HCT116 (cell line): ENCODE measurements at regions not wholly inside any gene's neighbourhood (a gene's known extent, or its start where the extent isn't known, plus 50 kb on each side); places are given as distances from the start of the nearest gene placed in this dataset.

Experiments used
- ATAC-seq: fragments of 200-7000 bp; cut with Tn5 transposase; 2 replicates; pipeline ENCODE4 v1.9.1; 2020; ENCODE audit warnings: mild to moderate bottlenecking, moderate library complexity
- BruUV-seq: library from RNA; stranded (reverse); fragments of 400-500 nt; replicated peaks from 2 replicates; lab custom pipeline; 2021; lab: Mats Ljungman, UMichigan
- CTCF ChIA-PET: fragments of 300-600 bp; sonication (Branson Sonifier 250); formaldehyde crosslinking; loops from one replicate; lab custom pipeline; 2021; ENCODE audit warnings: antibody characterized with exemption; lab: Charles Lee
- POLR2A ChIA-PET: fragments of 300-600, 350-600 bp; sonication (Branson Sonifier 250); formaldehyde crosslinking; loops from one replicate; lab custom pipeline; 2021; ENCODE audit warnings: antibody characterized with exemption; lab: Charles Lee
- RAD21 ChIA-PET, 2 experiments: fragments of 300-600 bp; sonication (Branson Sonifier 250); formaldehyde crosslinking; loops; one replicate each; lab custom pipeline; 2023; ENCODE audit warnings: low total read pairs in 2 of 2; ENCODE audit not compliant: uncharacterized antibody in 2 of 2, unreplicated experiment in 2 of 2, low non-redundant PET in 1 of 2; lab: Charles Lee
- DNase-seq: peaks from one replicate; pipeline ENCODE4 v3.0.0-alpha.2; 2010; ENCODE audit warnings: low read depth, low spot score
- H2AFZ ChIP-seq: fragments of 200-600 bp; shearing (Covaris generic), sonication (generic); 2 replicates; pipeline ENCODE4 v1.6.1; 2017; ENCODE audit warnings: low read depth, mixed run types, mixed read lengths, antibody characterized with exemption, low read length; ENCODE audit not compliant: poor library complexity, severe bottlenecking
- H3K27ac ChIP-seq: 2 replicates; pipeline ENCODE4 v1.5.1; 2012; ENCODE audit warnings: low read depth, low read length
- H3K27me3 ChIP-seq: fragments of 200-600 bp; sonication (generic); 2 replicates; pipeline ENCODE4 v1.6.1; 2016; ENCODE audit warnings: mixed run types, low read length, mixed read lengths; ENCODE audit not compliant: insufficient read depth
- H3K36me3 ChIP-seq, 2 experiments: fragments of 200-500 bp in 1 of 2; fragments of 200-600 bp in 1 of 2; sonication (Bioruptor generic) in 1 of 2; sonication (generic) in 1 of 2; 2 replicates each; pipeline versions ENCODE4 v1.5.1 to v1.6.1; 2014 to 2016; ENCODE audit warnings: low read length in 2 of 2, inconsistent platforms in 1 of 2, mixed read lengths in 1 of 2, mixed run types in 1 of 2; ENCODE audit not compliant: insufficient read depth in 2 of 2, control insufficient read depth in 1 of 2
- H3K4me1 ChIP-seq, 2 experiments: fragments of 200-600 bp in 1 of 2; sonication (generic) in 1 of 2; 2 replicates each; pipeline versions ENCODE4 v1.5.1 to v1.6.1; 2012 to 2017; ENCODE audit warnings: low read length in 2 of 2, inconsistent platforms in 1 of 2, mild to moderate bottlenecking in 1 of 2, mixed read lengths in 1 of 2, mixed run types in 1 of 2, moderate library complexity in 1 of 2; ENCODE audit not compliant: insufficient read depth in 2 of 2, control insufficient read depth in 1 of 2
- H3K4me2 ChIP-seq: fragments of 200-600 bp; sonication (generic); 2 replicates; pipeline ENCODE4 v1.6.1; 2017; ENCODE audit warnings: mixed run types, low read length, mixed read lengths
- H3K4me3 ChIP-seq, 2 experiments: fragments of 200-600 bp in 1 of 2; sonication (generic) in 1 of 2; replicated peaks in 1 of 2; 2 replicates each; pipeline ENCODE4 v1.5.1; 2011 to 2016; ENCODE audit warnings: low read length in 2 of 2, control low read depth in 1 of 2, low read depth in 1 of 2, mild to moderate bottlenecking in 1 of 2, mixed read lengths in 1 of 2, mixed run types in 1 of 2
- H3K79me2 ChIP-seq: fragments of 200-600 bp; sonication (generic); 2 replicates; pipeline ENCODE4 v1.6.1; 2017; ENCODE audit warnings: mild to moderate bottlenecking, mixed run types, low read length, moderate library complexity, mixed read lengths; ENCODE audit not compliant: insufficient read depth
- H3K9ac ChIP-seq: fragments of 200-600 bp; sonication (generic); 2 replicates; pipeline ENCODE4 v1.6.1; 2016; ENCODE audit warnings: low read length, mixed read lengths
- H3K9me2 ChIP-seq: fragments of 200-600 bp; sonication (generic), shearing (Covaris generic); 2 replicates; pipeline ENCODE4 v1.6.1; 2017; ENCODE audit warnings: mixed run types, mild to moderate bottlenecking, moderate library complexity; ENCODE audit not compliant: insufficient read depth
- H3K9me3 ChIP-seq, 2 experiments: fragments of 200-500 bp in 1 of 2; fragments of 200-600 bp in 1 of 2; sonication (Bioruptor generic) in 1 of 2; sonication (generic) in 1 of 2; 2 replicates each; pipeline ENCODE4 v1.6.1; 2014 to 2017; ENCODE audit warnings: low read length in 2 of 2, mixed read lengths in 2 of 2, inconsistent platforms in 1 of 2, low read depth in 1 of 2, mild to moderate bottlenecking in 1 of 2, mixed run types in 1 of 2, moderate library complexity in 1 of 2; ENCODE audit not compliant: control insufficient read depth in 1 of 2, insufficient read depth in 1 of 2
- H4K20me1 ChIP-seq: fragments of 200-600 bp; sonication (generic), shearing (Covaris generic); 2 replicates; pipeline ENCODE4 v1.6.1; 2017; ENCODE audit warnings: mixed run types, mild to moderate bottlenecking, moderate library complexity; ENCODE audit not compliant: insufficient read depth
- ATF3 ChIP-seq: IDR thresholded peaks from 2 replicates; pipeline ENCODE4 v1.6.1; 2012
- CEBPB ChIP-seq: IDR thresholded peaks from 2 replicates; pipeline ENCODE4 v1.6.1; 2012; ENCODE audit warnings: low read depth
- EZH2 ChIP-seq: fragments of 200-600 bp; sonication (generic); IDR thresholded peaks from 2 replicates; pipeline ENCODE4 v1.6.1; 2017; ENCODE audit warnings: antibody characterized with exemption, mixed run types
- FOSL1 ChIP-seq: IDR thresholded peaks from 2 replicates; pipeline ENCODE4 v1.6.1; 2012; ENCODE audit warnings: low read depth
- JUND ChIP-seq: IDR thresholded peaks from 2 replicates; pipeline ENCODE4 v1.6.1; 2012
- POLR2AphosphoS5 ChIP-seq: IDR thresholded peaks from 2 replicates; pipeline ENCODE4 v1.6.1; 2011; ENCODE audit warnings: mild to moderate bottlenecking, low read depth, low read length, moderate library complexity
- RAD21 ChIP-seq: IDR thresholded peaks from 2 replicates; pipeline ENCODE4 v1.6.1; 2012; ENCODE audit warnings: low read depth, mild to moderate bottlenecking
- REST ChIP-seq: IDR thresholded peaks from 2 replicates; pipeline ENCODE4 v1.6.1; 2012; ENCODE audit warnings: low read depth
- SP1 ChIP-seq: IDR thresholded peaks from 2 replicates; pipeline ENCODE4 v1.6.1; 2012; ENCODE audit warnings: low read depth
- SRF ChIP-seq: IDR thresholded peaks from 2 replicates; pipeline ENCODE4 v1.6.1; 2012; ENCODE audit warnings: low read depth
- YY1 ChIP-seq: IDR thresholded peaks from 2 replicates; pipeline ENCODE4 v1.6.1; 2011; ENCODE audit warnings: low read length, low read depth, moderate library complexity, mild to moderate bottlenecking; ENCODE audit not compliant: insufficient replicate concordance; ENCODE audit errors: extremely low read depth
- ZBTB33 ChIP-seq: IDR thresholded peaks from 2 replicates; pipeline ENCODE4 v1.6.1; 2011; ENCODE audit warnings: mild to moderate bottlenecking, low read length, moderate library complexity; ENCODE audit not compliant: insufficient replicate concordance; ENCODE audit errors: extremely low read depth
- ZFX ChIP-seq: fragments of 450-650 bp; IDR thresholded peaks from 2 replicates; pipeline ENCODE4 v1.6.1; 2017
- intact Hi-C: fragments of 100-400 bp; cut with micrococcal nuclease; formaldehyde crosslinking; loops from 2 replicates; pipeline ENCODE4 v1.10.0; 2022
- TF ChIP-seq, protein P1 (sequence below), 3 experiments: fragments of 200-600 bp in 1 of 3; sonication (generic) in 1 of 3; IDR thresholded peaks in 2 of 3; conservative IDR thresholded peaks in 1 of 3; 2 replicates each; pipeline ENCODE4 v1.5.1; 2012 to 2017; ENCODE audit warnings: low read depth in 2 of 3, low read length in 2 of 3, antibody characterized with exemption in 1 of 3, borderline replicate concordance in 1 of 3, control low read depth in 1 of 3, mild to moderate bottlenecking in 1 of 3, mixed read lengths in 1 of 3, mixed run types in 1 of 3, moderate library complexity in 1 of 3; ENCODE audit not compliant: insufficient read depth in 1 of 3

DNA sequence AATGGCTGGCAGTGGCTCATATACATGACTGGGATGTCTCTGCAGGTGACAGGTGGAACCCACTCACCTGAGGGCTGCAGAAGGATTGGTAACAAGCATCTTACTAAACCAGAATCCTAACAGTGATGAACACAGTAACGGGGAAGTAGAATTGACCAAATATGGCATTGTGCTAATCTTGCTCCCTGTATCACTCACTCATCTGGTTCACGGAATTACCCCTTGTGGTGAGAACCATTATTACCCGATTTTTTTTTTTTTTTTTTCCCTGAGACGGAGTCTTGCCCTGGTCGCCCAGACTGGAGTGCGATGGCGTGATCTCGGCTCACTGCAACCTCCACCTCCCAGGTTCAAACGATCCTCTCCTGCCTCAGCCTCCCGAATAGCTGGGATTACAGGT is 69.5 kb downstream of the PTPRS start:
- ATAC-seq: peak; percentile 70
- H3K27ac ChIP-seq: no peak overlapping the region
- H2AFZ ChIP-seq: no peak overlapping the region
- intact Hi-C loops: no loop called here
- peaks cover 9 to 13% of the 10 kb centered on the region in 2 experiments; a peak in 3 of 4 replicates for H3K36me3 ChIP-seq
- ChIA-PET POLR2A (no interaction called here), RAD21 (no interaction called here), CTCF (no interaction called here)
- DNase-seq: no peak
- no peaks in the 10 kb centered on the region for H3K79me2 ChIP-seq
- H3K9ac ChIP-seq: no peak overlapping the region
- no peaks in the 10 kb centered on the region for H3K4me1 ChIP-seq
- H3K4me2 ChIP-seq: no peak overlapping the region
- H3K9me3 ChIP-seq: no peaks in the 10 kb centered on the region
- H3K27me3 ChIP-seq: no peaks in the 10 kb centered on the region
- no peaks in the 10 kb centered on the region for H4K20me1 ChIP-seq
- H3K9me2 ChIP-seq: no peaks in the 10 kb centered on the region
- no peak overlapping the region for H3K4me3 ChIP-seq
- TF ChIP-seq, protein P1, sequence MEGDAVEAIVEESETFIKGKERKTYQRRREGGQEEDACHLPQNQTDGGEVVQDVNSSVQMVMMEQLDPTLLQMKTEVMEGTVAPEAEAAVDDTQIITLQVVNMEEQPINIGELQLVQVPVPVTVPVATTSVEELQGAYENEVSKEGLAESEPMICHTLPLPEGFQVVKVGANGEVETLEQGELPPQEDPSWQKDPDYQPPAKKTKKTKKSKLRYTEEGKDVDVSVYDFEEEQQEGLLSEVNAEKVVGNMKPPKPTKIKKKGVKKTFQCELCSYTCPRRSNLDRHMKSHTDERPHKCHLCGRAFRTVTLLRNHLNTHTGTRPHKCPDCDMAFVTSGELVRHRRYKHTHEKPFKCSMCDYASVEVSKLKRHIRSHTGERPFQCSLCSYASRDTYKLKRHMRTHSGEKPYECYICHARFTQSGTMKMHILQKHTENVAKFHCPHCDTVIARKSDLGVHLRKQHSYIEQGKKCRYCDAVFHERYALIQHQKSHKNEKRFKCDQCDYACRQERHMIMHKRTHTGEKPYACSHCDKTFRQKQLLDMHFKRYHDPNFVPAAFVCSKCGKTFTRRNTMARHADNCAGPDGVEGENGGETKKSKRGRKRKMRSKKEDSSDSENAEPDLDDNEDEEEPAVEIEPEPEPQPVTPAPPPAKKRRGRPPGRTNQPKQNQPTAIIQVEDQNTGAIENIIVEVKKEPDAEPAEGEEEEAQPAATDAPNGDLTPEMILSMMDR (IDR thresholded peaks at IDR 0.05 in 2 of 3, conservative IDR thresholded peaks at IDR 0.05 in 1 of 3; ENCODE audit: borderline replicate concordance in 1 of 3, insufficient read depth in 1 of 3, low read depth in 2 of 3, low read length in 2 of 3): peak in 2 of 3 experiments; percentile 12 to 24; a peak in 3 of 6 replicates
- no peak for TF ChIP-seq FOSL1
- BruUV-seq: no TSS peak

GRCh38 chr19:5269926-5270325 is 70.7 kb downstream of the PTPRS start:
- no peak overlapping the region for H3K4me2 ChIP-seq
- ChIA-PET RAD21 (no interaction called here), POLR2A (no interaction called here), CTCF (interaction anchor here (1.0 kb wide), 1 partner anchor 108 kb away, joined by 4 read pairs; no protein-coding TSS in a partner anchor)
- H3K9me3 ChIP-seq: no peaks in the 10 kb centered on the region
- no peaks in the 10 kb centered on the region for H3K9me2 ChIP-seq
- ATAC-seq: no peak
- no peaks in the 10 kb centered on the region for H3K4me1 ChIP-seq
- no peaks in the 10 kb centered on the region for H4K20me1 ChIP-seq
- H3K9ac ChIP-seq: no peak overlapping the region
- H3K4me3 ChIP-seq: no peak overlapping the region
- BruUV-seq: no TSS peak
- H3K27ac ChIP-seq: no peak overlapping the region
- DNase-seq: no peak
- H3K79me2 ChIP-seq: no peaks in the 10 kb centered on the region
- peaks cover 9 to 13% of the 10 kb centered on the region in 2 experiments; a peak in 3 of 4 replicates for H3K36me3 ChIP-seq
- intact Hi-C loops: no loop called here
- H3K27me3 ChIP-seq: no peaks in the 10 kb centered on the region
- no peak overlapping the region for H2AFZ ChIP-seq
- TF ChIP-seq SRF (no peak), JUND (no peak), SP1 (no peak), REST (no peak), ZFX (no peak), CEBPB (no peak), YY1 (no peak), EZH2 (no peak), POLR2AphosphoS5 (no peak), ATF3 (no peak), RAD21 (no peak), ZBTB33 (no peak)
